ENCODE measurements at regions not wholly inside any gene's neighbourhood (a gene's known extent, or its start where the extent isn't known, plus 50 kb on each side); places are given as distances from the start of the nearest gene placed in this dataset.

GRCh38 chr2:237154884-237155851, 69.5 kb downstream of the COPS8 start:
- TF ChIP-seq CTCF (IDR thresholded peaks at IDR 0.05) (no peak), POLR2A (IDR thresholded peaks at IDR 0.05) (no peak)
